Memory B cell (primary cell): ENCODE measurements at regions not wholly inside any gene's neighbourhood (a gene's known extent, or its start where the extent isn't known, plus 50 kb on each side); places are given as distances from the start of the nearest gene placed in this dataset.
A peak's percentile ranks its signal among the peaks of the same experiment; 100 is the strongest.
"Not testable (repeated sequence)": the region's sequence is repeated elsewhere in the genome, so short reads cannot be mapped to it uniquely, and the experiment has no call there.

Experiments used
- ATAC-seq: fragments of 150-1000 bp; cut with Tn5 transposase; 2 replicates; pipeline ENCODE4 v1.10.0; 2021; ENCODE audit warnings: low read depth, mild to moderate bottlenecking, moderate library complexity
- DNase-seq, 2 donors: peaks; one replicate each; pipeline ENCODE4 v3.0.0; 2022; ENCODE audit warnings: low spot score in 2 of 2
- H3K27ac Mint-ChIP-seq: one replicate; pipeline ENCODE4 v1.8.0; 2022; ENCODE audit warnings: mild to moderate bottlenecking, moderate library complexity, mixed read lengths
- H3K27me3 Mint-ChIP-seq: one replicate; pipeline ENCODE4 v1.8.0; 2022; ENCODE audit warnings: mixed read lengths
- H3K36me3 Mint-ChIP-seq: one replicate; pipeline ENCODE4 v1.8.0; 2022; ENCODE audit warnings: mild to moderate bottlenecking, mixed read lengths
- H3K4me1 Mint-ChIP-seq: one replicate; pipeline ENCODE4 v1.8.0; 2022; ENCODE audit warnings: mixed read lengths
- H3K4me3 Mint-ChIP-seq: one replicate; pipeline ENCODE4 v1.8.0; 2022; ENCODE audit warnings: mild to moderate bottlenecking, moderate library complexity, mixed read lengths
- H3K9me3 Mint-ChIP-seq: one replicate; pipeline ENCODE4 v1.8.0; 2022; ENCODE audit warnings: mixed read lengths

GRCh38 chr3:34067536-34068051 lies 269.2 kb downstream of the PDCD6IP start:
- no peak overlapping the region for H3K4me3 Mint-ChIP-seq
- H3K27me3 Mint-ChIP-seq: peaks cover 1% of the 10 kb centered on the region

GRCh38 chr3:34068505-34068904 lies 270.1 kb downstream of the PDCD6IP start:
- H3K27ac Mint-ChIP-seq: no peak overlapping the region
- peaks cover 3% of the 10 kb centered on the region for H3K4me1 Mint-ChIP-seq
- H3K27me3 Mint-ChIP-seq: peaks cover 1% of the 10 kb centered on the region
- no peaks in the 10 kb centered on the region for H3K9me3 Mint-ChIP-seq
- H3K4me3 Mint-ChIP-seq: no peak overlapping the region
- H3K36me3 Mint-ChIP-seq: no peaks in the 10 kb centered on the region
- DNase-seq (no peak), ATAC-seq (no peak)

More at GRCh38 chr3:34067536-34068051, 269.2 kb downstream of the PDCD6IP start:
- DNase-seq: no peak
- H3K9me3 Mint-ChIP-seq: peaks cover 4% of the 10 kb centered on the region
- H3K27ac Mint-ChIP-seq: no peak overlapping the region
- H3K4me1 Mint-ChIP-seq: no peaks in the 10 kb centered on the region
- no peak for ATAC-seq
- H3K36me3 Mint-ChIP-seq: no peaks in the 10 kb centered on the region

- ATAC-seq: no peak
- Mint-ChIP-seq H3K36me3 (no peaks in the 10 kb centered on the region), H3K27me3 (peaks cover 1% of the 10 kb centered on the region), H3K4me1 (peaks cover 10% of the 10 kb centered on the region), H3K27ac (no peak overlapping the region), H3K9me3 (no peaks in the 10 kb centered on the region), H3K4me3 (no peak overlapping the region)
- no peak for DNase-seq
Observed at GRCh38 chr3:34070831-34071585, 272.6 kb downstream of the PDCD6IP start.

- ATAC-seq (no peak), DNase-seq (no peak)
- Mint-ChIP-seq H3K4me3 (no peak overlapping the region), H3K27ac (no peak overlapping the region), H3K4me1 (peaks cover 10% of the 10 kb centered on the region), H3K36me3 (no peaks in the 10 kb centered on the region), H3K9me3 (no peaks in the 10 kb centered on the region), H3K27me3 (peaks cover 1% of the 10 kb centered on the region)
Observed at GRCh38 chr3:34072297-34072696, 273.9 kb downstream of the PDCD6IP start.

- H3K27ac Mint-ChIP-seq: no peak overlapping the region
- no peak overlapping the region for H3K4me3 Mint-ChIP-seq
- peaks cover 17% of the 10 kb centered on the region for H3K4me1 Mint-ChIP-seq
- no peak for ATAC-seq
- no peak for DNase-seq
- no peaks in the 10 kb centered on the region for H3K9me3 Mint-ChIP-seq
- H3K27me3 Mint-ChIP-seq: peaks cover 1% of the 10 kb centered on the region
- H3K36me3 Mint-ChIP-seq: no peaks in the 10 kb centered on the region
Observed at GRCh38 chr3:34073111-34073510, 274.7 kb downstream of the PDCD6IP start.

- DNase-seq (no peak), ATAC-seq (no peak)
- no peak overlapping the region for H3K27ac Mint-ChIP-seq
- peaks cover 17% of the 10 kb centered on the region for H3K4me1 Mint-ChIP-seq
- H3K27me3 Mint-ChIP-seq: peaks cover 1% of the 10 kb centered on the region
- H3K36me3 Mint-ChIP-seq: no peaks in the 10 kb centered on the region
- no peak overlapping the region for H3K4me3 Mint-ChIP-seq
- no peaks in the 10 kb centered on the region for H3K9me3 Mint-ChIP-seq
Observed at GRCh38 chr3:34073961-34074360, 275.5 kb downstream of the PDCD6IP start.

GRCh38 chr3:34075975-34076374 lies 277.5 kb downstream of the PDCD6IP start:
- no peak overlapping the region for H3K27ac Mint-ChIP-seq
- no peak for ATAC-seq

GRCh38 chr3:34077417-34078195 lies 279.2 kb downstream of the PDCD6IP start:
- Mint-ChIP-seq H3K4me1 (peaks cover 17% of the 10 kb centered on the region), H3K27me3 (no peaks in the 10 kb centered on the region), H3K36me3 (no peaks in the 10 kb centered on the region), H3K4me3 (peak overlapping the region; percentile 47), H3K9me3 (no peaks in the 10 kb centered on the region), H3K27ac (no peak overlapping the region)
- ATAC-seq (no peak), DNase-seq (no peak)

More at GRCh38 chr3:34075975-34076374, 277.5 kb downstream of the PDCD6IP start:
- Mint-ChIP-seq H3K4me1 (peaks cover 17% of the 10 kb centered on the region), H3K9me3 (no peaks in the 10 kb centered on the region), H3K27me3 (peaks cover under 1% of the 10 kb centered on the region), H3K36me3 (no peaks in the 10 kb centered on the region), H3K4me3 (no peak overlapping the region)
- DNase-seq: no peak

- H3K9me3 Mint-ChIP-seq: no peaks in the 10 kb centered on the region
- H3K27me3 Mint-ChIP-seq: no peaks in the 10 kb centered on the region
- ATAC-seq (no peak), DNase-seq (no peak)
- no peak overlapping the region for H3K27ac Mint-ChIP-seq
- no peak overlapping the region for H3K4me3 Mint-ChIP-seq
- peaks cover 13% of the 10 kb centered on the region for H3K4me1 Mint-ChIP-seq
- no peaks in the 10 kb centered on the region for H3K36me3 Mint-ChIP-seq
Observed at GRCh38 chr3:34078418-34078817, 280.0 kb downstream of the PDCD6IP start.

GRCh38 chr3:34079849-34080248 lies 281.4 kb downstream of the PDCD6IP start:
- not testable (repeated sequence) for H3K36me3 Mint-ChIP-seq, H3K27ac Mint-ChIP-seq, H3K4me3 Mint-ChIP-seq, DNase-seq, H3K27me3 Mint-ChIP-seq, H3K9me3 Mint-ChIP-seq, H3K4me1 Mint-ChIP-seq, ATAC-seq

- not testable (repeated sequence) for H3K4me3 Mint-ChIP-seq, DNase-seq, H3K27ac Mint-ChIP-seq, ATAC-seq, H3K9me3 Mint-ChIP-seq, H3K36me3 Mint-ChIP-seq, H3K27me3 Mint-ChIP-seq, H3K4me1 Mint-ChIP-seq
Observed at GRCh38 chr3:34090379-34090778, 291.9 kb downstream of the PDCD6IP start.

GRCh38 chr3:34090876-34091275 lies 292.4 kb downstream of the PDCD6IP start:
- no peak overlapping the region for H3K4me3 Mint-ChIP-seq

GRCh38 chr3:34094280-34094679 lies 295.9 kb downstream of the PDCD6IP start:
- H3K4me1 Mint-ChIP-seq, H3K27me3 Mint-ChIP-seq, H3K9me3 Mint-ChIP-seq, DNase-seq, H3K27ac Mint-ChIP-seq, ATAC-seq, H3K4me3 Mint-ChIP-seq, H3K36me3 Mint-ChIP-seq: not testable (repeated sequence)

More at GRCh38 chr3:34090876-34091275, 292.4 kb downstream of the PDCD6IP start:
- ATAC-seq (no peak), DNase-seq (no peak)
- Mint-ChIP-seq H3K4me1 (no peaks in the 10 kb centered on the region), H3K9me3 (peaks cover 1% of the 10 kb centered on the region), H3K27ac (no peak overlapping the region), H3K36me3 (no peaks in the 10 kb centered on the region), H3K27me3 (peaks cover 2% of the 10 kb centered on the region)

GRCh38 chr3:34102288-34102687 lies 303.9 kb downstream of the PDCD6IP start:
- H3K27me3 Mint-ChIP-seq: peaks cover 4% of the 10 kb centered on the region
- no peaks in the 10 kb centered on the region for H3K36me3 Mint-ChIP-seq
- peaks cover 10% of the 10 kb centered on the region for H3K4me1 Mint-ChIP-seq
- DNase-seq (no peak), ATAC-seq (peak; percentile 21)
- H3K27ac Mint-ChIP-seq: peak overlapping the region; percentile 26
- H3K4me3 Mint-ChIP-seq: no peak overlapping the region
- peaks cover 1% of the 10 kb centered on the region for H3K9me3 Mint-ChIP-seq
